HL-60 (cell line): ENCODE measurements at regions not wholly inside any gene's neighbourhood (a gene's known extent, or its start where the extent isn't known, plus 50 kb on each side); places are given as distances from the start of the nearest gene placed in this dataset.

Experiments
- DNase-seq, 2 experiments: peaks; one replicate each; pipeline ENCODE4 v3.0.0-alpha.2; 2010 to 2020; ENCODE audit warnings: low read depth in 1 of 2, low spot score in 1 of 2
- H3K27ac ChIP-seq: fragments of 250-450 bp; sonication (Bioruptor Pico); replicated peaks from 2 replicates; pipeline ENCODE4 v1.5.1; 2020; ENCODE audit warnings: mild to moderate bottlenecking, moderate library complexity
- H3K27me3 ChIP-seq: fragments of 250-450 bp; sonication (Bioruptor Pico); 2 replicates; pipeline ENCODE4 v1.5.1; 2021; ENCODE audit warnings: mild to moderate bottlenecking, moderate library complexity; ENCODE audit not compliant: insufficient read depth, poor library complexity, severe bottlenecking
- H3K4me3 ChIP-seq: replicated peaks from 2 replicates; pipeline ENCODE4 v1.5.1; 2011; ENCODE audit warnings: mild to moderate bottlenecking, control low read depth, low read length; ENCODE audit not compliant: insufficient read depth
- CTCF ChIP-seq: IDR thresholded peaks from one replicate; pipeline ENCODE4 v1.5.1; 2011; ENCODE audit warnings: low read length, control low read depth, inconsistent platforms; ENCODE audit not compliant: insufficient read depth
- GABPA ChIP-seq: IDR thresholded peaks from 2 replicates; pipeline ENCODE4 v1.6.1; 2012; ENCODE audit warnings: low read depth
- POLR2AphosphoS5 ChIP-seq: IDR thresholded peaks from 2 replicates; pipeline ENCODE4 v1.6.1; 2012; ENCODE audit warnings: low read depth
- REST ChIP-seq: IDR thresholded peaks from 2 replicates; pipeline ENCODE4 v1.6.1; 2012; ENCODE audit warnings: low read depth; ENCODE audit not compliant: insufficient replicate concordance
- SPI1 ChIP-seq: IDR thresholded peaks from 2 replicates; pipeline ENCODE4 v1.6.1; 2012; ENCODE audit warnings: low read depth, mild to moderate bottlenecking, borderline replicate concordance

GRCh38 chr4:12211636-12212035 is 782.9 kb upstream of the HS3ST1 start:
- DNase-seq = no peak
- Histone ChIP-seq H3K27ac (no peak overlapping the region), H3K4me3 (no peak overlapping the region), H3K27me3 (no peaks in the 10 kb centered on the region)
- no peak for TF ChIP-seq REST
- no peak for TF ChIP-seq SPI1
- TF ChIP-seq POLR2AphosphoS5 = no peak
- no peak for TF ChIP-seq CTCF
- TF ChIP-seq GABPA = no peak

GRCh38 chr4:12207396-12207795 is 778.7 kb upstream of the HS3ST1 start:
- Histone ChIP-seq H3K4me3 (no peak overlapping the region), H3K27ac (no peak overlapping the region), H3K27me3 (no peaks in the 10 kb centered on the region)
- no peak for DNase-seq
- TF ChIP-seq CTCF = no peak

- H3K4me3 ChIP-seq = no peak overlapping the region
- no peak for TF ChIP-seq CTCF
- TF ChIP-seq REST = no peak
- TF ChIP-seq SPI1 = no peak
- TF ChIP-seq POLR2AphosphoS5 = no peak
- no peak for TF ChIP-seq GABPA
- H3K27me3 ChIP-seq = no peaks in the 10 kb centered on the region
- H3K27ac ChIP-seq = no peak overlapping the region
- DNase-seq = no peak
Observed at GRCh38 chr4:12206091-12206490, 777.4 kb upstream of the HS3ST1 start.

- no peak for TF ChIP-seq GABPA
- TF ChIP-seq CTCF = no peak
- no peak for TF ChIP-seq SPI1
- TF ChIP-seq POLR2AphosphoS5 = no peak
- TF ChIP-seq REST = no peak
- no peaks in the 10 kb centered on the region for H3K27me3 ChIP-seq
- no peak for DNase-seq
Observed at GRCh38 chr4:12203945-12204344, 775.3 kb upstream of the HS3ST1 start.

More at GRCh38 chr4:12203945-12204344, 775.3 kb upstream of the HS3ST1 start:
- Histone ChIP-seq H3K27ac (no peak overlapping the region), H3K4me3 (no peak overlapping the region)
